ENCODE measurements at regions not wholly inside any gene's neighbourhood (a gene's known extent, or its start where the extent isn't known, plus 50 kb on each side); places are given as distances from the start of the nearest gene placed in this dataset.

DNA sequence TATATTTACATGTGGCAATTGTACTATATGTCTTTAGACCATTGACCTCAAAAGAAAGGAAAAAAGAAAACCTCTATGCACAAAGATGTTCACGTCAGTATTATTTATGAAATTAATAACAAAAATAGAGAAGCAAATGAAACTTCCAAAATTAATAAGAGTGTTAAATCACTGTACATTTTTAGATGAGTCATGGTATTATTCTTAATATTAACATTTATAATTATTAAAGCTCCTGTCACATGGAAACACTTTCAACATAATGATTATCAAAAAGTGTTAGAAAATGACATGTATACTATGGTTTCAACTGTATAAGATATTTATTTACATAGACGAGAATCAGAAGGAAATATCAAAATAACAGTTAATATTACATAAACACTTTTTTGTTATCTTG, 324.9 kb upstream of the RUNX1 start:
- no peaks in the 10 kb centered on the region for H3K9me3 Mint-ChIP-seq
- peaks cover 4% of the 10 kb centered on the region for H3K27me3 Mint-ChIP-seq (ENCODE audit: insufficient read depth)
- H3K4me1 Mint-ChIP-seq (ENCODE audit: low read depth) = no peaks in the 10 kb centered on the region
- H3K27ac Mint-ChIP-seq = no peak overlapping the region
- intact Hi-C loops (cut with micrococcal nuclease) = no loop called here
- no peaks in the 10 kb centered on the region for H3K36me3 Mint-ChIP-seq (ENCODE audit: low read depth)
- DNase-seq (ENCODE audit: low spot score) = no peak
- H3K4me3 Mint-ChIP-seq = no peak overlapping the region

GRCh38 chr21:35372201-35372600, 323.1 kb upstream of the RUNX1 start:
- peaks cover 4% of the 10 kb centered on the region for H3K27me3 Mint-ChIP-seq (ENCODE audit: insufficient read depth)
- intact Hi-C loops (cut with micrococcal nuclease) = no loop called here
- H3K4me1 Mint-ChIP-seq (ENCODE audit: low read depth) = no peaks in the 10 kb centered on the region
- H3K27ac Mint-ChIP-seq = no peak overlapping the region
- no peak overlapping the region for H3K4me3 Mint-ChIP-seq
- H3K36me3 Mint-ChIP-seq (ENCODE audit: low read depth) = no peaks in the 10 kb centered on the region
- no peak for DNase-seq (ENCODE audit: low spot score)
- no peaks in the 10 kb centered on the region for H3K9me3 Mint-ChIP-seq

DNA sequence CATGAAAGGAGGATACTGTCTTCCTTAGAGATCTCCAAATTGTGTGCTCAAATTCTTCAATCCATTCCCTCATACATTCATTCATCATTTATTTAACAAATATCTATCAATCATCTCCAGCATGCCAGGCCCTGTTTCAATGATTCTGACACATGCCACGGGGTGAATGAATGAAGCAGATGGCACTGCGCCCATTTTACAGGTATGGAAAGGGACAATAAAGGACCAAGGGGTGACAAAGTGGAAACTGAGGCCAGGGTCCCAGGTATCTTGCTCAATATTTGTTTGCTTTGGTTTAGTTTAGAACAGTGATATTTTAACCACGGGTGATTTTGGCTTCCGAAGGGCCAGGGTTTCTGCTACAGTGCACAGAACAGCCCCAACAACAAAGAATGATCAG, 321.6 kb upstream of the RUNX1 start:
- H3K4me1 Mint-ChIP-seq (ENCODE audit: low read depth) = no peaks in the 10 kb centered on the region
- no peaks in the 10 kb centered on the region for H3K9me3 Mint-ChIP-seq
- DNase-seq (ENCODE audit: low spot score) = no peak
- H3K27me3 Mint-ChIP-seq (ENCODE audit: insufficient read depth) = peaks cover 4% of the 10 kb centered on the region
- H3K36me3 Mint-ChIP-seq (ENCODE audit: low read depth) = no peaks in the 10 kb centered on the region
- H3K27ac Mint-ChIP-seq = no peak overlapping the region
- H3K4me3 Mint-ChIP-seq = no peak overlapping the region
- intact Hi-C loops (cut with micrococcal nuclease) = no loop called here

GRCh38 chr21:35370071-35370470, 321.0 kb upstream of the RUNX1 start:
- peaks cover 4% of the 10 kb centered on the region for H3K27me3 Mint-ChIP-seq (ENCODE audit: insufficient read depth)
- H3K27ac Mint-ChIP-seq = no peak overlapping the region
- no peaks in the 10 kb centered on the region for H3K36me3 Mint-ChIP-seq (ENCODE audit: low read depth)
- H3K4me3 Mint-ChIP-seq = no peak overlapping the region
- DNase-seq (ENCODE audit: low spot score) = no peak
- H3K4me1 Mint-ChIP-seq (ENCODE audit: low read depth) = no peaks in the 10 kb centered on the region
- intact Hi-C loops (cut with micrococcal nuclease) = no loop called here
- no peaks in the 10 kb centered on the region for H3K9me3 Mint-ChIP-seq

- no peak for DNase-seq (ENCODE audit: low spot score)
- Mint-ChIP-seq H3K9me3 (peaks cover 4% of the 10 kb centered on the region), H3K36me3 (ENCODE audit: low read depth) (no peaks in the 10 kb centered on the region), H3K4me3 (no peak overlapping the region), H3K4me1 (ENCODE audit: low read depth) (no peaks in the 10 kb centered on the region), H3K27me3 (ENCODE audit: insufficient read depth) (peaks cover 1% of the 10 kb centered on the region), H3K27ac (no peak overlapping the region)
- intact Hi-C loops (cut with micrococcal nuclease) = no loop called here
These were observed 319.2 kb upstream of the RUNX1 start for GRCh38 chr21:35368326-35368725.

DNA sequence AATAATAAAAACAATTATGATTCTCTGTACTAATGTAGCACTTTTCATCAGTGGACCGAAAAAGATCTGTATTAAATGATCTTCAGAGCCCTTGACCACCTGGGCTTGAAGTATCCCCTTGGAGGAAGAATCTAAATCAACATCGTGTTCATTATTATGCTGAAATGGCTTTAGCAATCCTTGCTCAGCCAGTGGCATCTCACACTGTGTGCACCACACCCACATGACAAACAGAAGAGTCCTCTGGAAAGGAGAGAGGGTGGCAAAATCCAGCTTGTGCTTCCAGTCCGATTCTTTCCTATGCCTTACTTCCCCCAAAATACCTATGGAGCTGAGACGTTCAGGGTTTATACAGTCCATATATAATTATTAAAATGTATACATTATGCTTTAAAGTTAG, 318.5 kb upstream of the RUNX1 start:
- intact Hi-C loops (cut with micrococcal nuclease) = no loop called here
- Mint-ChIP-seq H3K9me3 (peaks cover 4% of the 10 kb centered on the region), H3K36me3 (ENCODE audit: low read depth) (no peaks in the 10 kb centered on the region), H3K4me3 (no peak overlapping the region), H3K4me1 (ENCODE audit: low read depth) (no peaks in the 10 kb centered on the region), H3K27me3 (ENCODE audit: insufficient read depth) (peaks cover 1% of the 10 kb centered on the region), H3K27ac (no peak overlapping the region)
- no peak for DNase-seq (ENCODE audit: low spot score)

- peaks cover 1% of the 10 kb centered on the region for H3K27me3 Mint-ChIP-seq (ENCODE audit: insufficient read depth)
- no peak for DNase-seq (ENCODE audit: low spot score)
- H3K4me1 Mint-ChIP-seq (ENCODE audit: low read depth) = no peaks in the 10 kb centered on the region
- no peak overlapping the region for H3K4me3 Mint-ChIP-seq
- no peaks in the 10 kb centered on the region for H3K36me3 Mint-ChIP-seq (ENCODE audit: low read depth)
- no peak overlapping the region for H3K27ac Mint-ChIP-seq
- intact Hi-C loops (cut with micrococcal nuclease) = no loop called here
- peaks cover 4% of the 10 kb centered on the region for H3K9me3 Mint-ChIP-seq
These were observed 317.4 kb upstream of the RUNX1 start for GRCh38 chr21:35366394-35367080.

- Mint-ChIP-seq H3K36me3 (ENCODE audit: low read depth) (peaks cover 2% of the 10 kb centered on the region), H3K27ac (no peak overlapping the region), H3K27me3 (ENCODE audit: insufficient read depth) (no peaks in the 10 kb centered on the region), H3K9me3 (peaks cover 4% of the 10 kb centered on the region), H3K4me3 (no peak overlapping the region), H3K4me1 (ENCODE audit: low read depth) (no peaks in the 10 kb centered on the region)
- no peak for DNase-seq (ENCODE audit: low spot score)
- intact Hi-C loops (cut with micrococcal nuclease) = no loop called here
These were observed 314.4 kb upstream of the RUNX1 start for GRCh38 chr21:35363458-35363857.

DNA sequence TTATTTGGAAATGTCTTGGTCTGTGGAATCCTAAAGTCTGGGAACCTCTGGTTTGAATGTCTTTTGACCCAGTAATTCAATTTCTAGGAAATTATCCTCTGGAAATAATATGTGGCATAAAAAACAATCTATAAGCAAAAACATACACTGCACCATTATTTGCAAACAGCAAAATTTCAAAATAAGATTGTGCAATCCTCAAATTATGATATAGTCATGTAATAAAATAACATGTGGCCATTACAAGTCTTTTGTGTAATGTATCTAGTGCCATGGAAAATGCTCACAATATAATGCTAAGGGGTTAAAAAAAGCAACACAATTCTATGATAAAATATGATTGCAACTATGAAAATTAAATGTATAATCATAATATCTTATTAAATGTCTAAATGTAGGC, 312.9 kb upstream of the RUNX1 start:
- Mint-ChIP-seq H3K9me3 (peaks cover 4% of the 10 kb centered on the region), H3K27me3 (ENCODE audit: insufficient read depth) (no peaks in the 10 kb centered on the region), H3K27ac (no peak overlapping the region), H3K4me1 (ENCODE audit: low read depth) (peaks cover 7% of the 10 kb centered on the region), H3K36me3 (ENCODE audit: low read depth) (peaks cover 2% of the 10 kb centered on the region), H3K4me3 (no peak overlapping the region)
- DNase-seq (ENCODE audit: low spot score) = no peak
- intact Hi-C loops (cut with micrococcal nuclease) = no loop called here

DNA sequence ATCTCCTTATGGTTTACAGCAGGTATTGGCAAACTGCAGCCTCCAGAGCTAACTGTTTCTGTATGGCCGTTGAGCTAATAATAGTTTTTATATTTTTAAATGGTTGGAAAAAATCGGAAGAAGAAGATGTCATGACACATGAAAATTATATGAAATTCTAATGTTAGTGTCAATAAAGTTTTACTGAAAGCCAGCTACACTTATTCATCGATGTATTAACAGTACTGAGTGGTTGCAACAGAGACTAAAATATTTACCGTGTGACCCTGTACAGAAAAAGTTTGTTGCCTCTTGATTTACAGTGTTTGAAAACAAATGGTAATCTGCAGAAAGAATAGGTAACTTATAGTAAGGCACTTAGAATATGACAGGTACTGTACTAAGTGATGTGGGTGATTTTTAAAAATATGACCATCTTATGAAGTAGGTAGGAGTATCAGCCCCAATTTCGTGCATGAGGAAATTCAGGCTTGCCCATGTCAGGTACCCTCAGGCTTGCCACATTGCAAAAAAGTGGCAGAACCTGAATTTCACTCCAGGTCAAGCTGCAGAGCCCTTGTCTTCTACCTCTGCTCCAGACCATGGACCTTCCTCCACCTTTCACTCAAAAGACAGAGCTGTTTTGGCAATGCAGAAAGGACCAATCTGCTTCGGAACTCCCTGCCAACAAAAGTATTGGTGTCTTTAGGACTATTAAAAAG, 311.9 kb upstream of the RUNX1 start:
- no peak overlapping the region for H3K4me3 Mint-ChIP-seq
- no peaks in the 10 kb centered on the region for H3K27me3 Mint-ChIP-seq (ENCODE audit: insufficient read depth)
- H3K27ac Mint-ChIP-seq = no peak overlapping the region
- intact Hi-C loops (cut with micrococcal nuclease) = no loop called here
- peaks cover 2% of the 10 kb centered on the region for H3K36me3 Mint-ChIP-seq (ENCODE audit: low read depth)
- H3K4me1 Mint-ChIP-seq (ENCODE audit: low read depth) = peaks cover 7% of the 10 kb centered on the region
- peaks cover 4% of the 10 kb centered on the region for H3K9me3 Mint-ChIP-seq
- DNase-seq (ENCODE audit: low spot score) = no peak

- H3K9me3 Mint-ChIP-seq = peaks cover 5% of the 10 kb centered on the region
These were observed 310.0 kb upstream of the RUNX1 start for GRCh38 chr21:35359076-35359475.

DNA sequence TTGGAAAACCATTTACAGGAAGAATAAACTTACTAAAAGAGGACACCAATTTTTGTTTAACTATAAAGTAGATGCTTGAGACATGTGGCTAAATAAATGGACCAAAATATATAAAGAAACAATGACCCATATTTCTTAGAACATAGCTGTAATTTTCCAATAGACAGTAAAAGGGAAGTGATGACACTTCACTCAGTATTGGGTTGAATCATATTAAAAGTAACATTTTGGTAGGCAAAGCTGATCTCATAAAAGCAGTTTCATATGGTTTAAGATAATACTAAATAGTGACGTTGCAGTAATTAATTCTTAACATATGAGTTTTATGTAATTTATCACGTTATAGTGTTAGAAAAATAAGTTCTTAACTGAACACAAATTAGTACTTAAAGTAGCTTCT, 308.9 kb upstream of the RUNX1 start:
- H3K27ac Mint-ChIP-seq = peak overlapping the region; percentile 56
- no peak overlapping the region for H3K4me3 Mint-ChIP-seq
- H3K4me1 Mint-ChIP-seq (ENCODE audit: low read depth) = peaks cover 7% of the 10 kb centered on the region
- peaks cover 2% of the 10 kb centered on the region for H3K36me3 Mint-ChIP-seq (ENCODE audit: low read depth)
- no peaks in the 10 kb centered on the region for H3K27me3 Mint-ChIP-seq (ENCODE audit: insufficient read depth)
- intact Hi-C loops (cut with micrococcal nuclease) = loop anchor here (1.0 to 5.0 kb wide), 4 partner anchors 16 to 471 kb away; no protein-coding TSS in a partner anchor
- peaks cover 5% of the 10 kb centered on the region for H3K9me3 Mint-ChIP-seq
- no peak for DNase-seq (ENCODE audit: low spot score)

More at GRCh38 chr21:35359076-35359475, 310.0 kb upstream of the RUNX1 start:
- H3K27ac Mint-ChIP-seq = no peak overlapping the region
- H3K4me3 Mint-ChIP-seq = no peak overlapping the region
- no peaks in the 10 kb centered on the region for H3K27me3 Mint-ChIP-seq (ENCODE audit: insufficient read depth)
- H3K4me1 Mint-ChIP-seq (ENCODE audit: low read depth) = peaks cover 7% of the 10 kb centered on the region
- peaks cover 2% of the 10 kb centered on the region for H3K36me3 Mint-ChIP-seq (ENCODE audit: low read depth)
- no peak for DNase-seq (ENCODE audit: low spot score)
- intact Hi-C loops (cut with micrococcal nuclease) = loop anchor here (5.0 kb wide), 2 partner anchors 33 to 472 kb away; no protein-coding TSS in a partner anchor

DNA sequence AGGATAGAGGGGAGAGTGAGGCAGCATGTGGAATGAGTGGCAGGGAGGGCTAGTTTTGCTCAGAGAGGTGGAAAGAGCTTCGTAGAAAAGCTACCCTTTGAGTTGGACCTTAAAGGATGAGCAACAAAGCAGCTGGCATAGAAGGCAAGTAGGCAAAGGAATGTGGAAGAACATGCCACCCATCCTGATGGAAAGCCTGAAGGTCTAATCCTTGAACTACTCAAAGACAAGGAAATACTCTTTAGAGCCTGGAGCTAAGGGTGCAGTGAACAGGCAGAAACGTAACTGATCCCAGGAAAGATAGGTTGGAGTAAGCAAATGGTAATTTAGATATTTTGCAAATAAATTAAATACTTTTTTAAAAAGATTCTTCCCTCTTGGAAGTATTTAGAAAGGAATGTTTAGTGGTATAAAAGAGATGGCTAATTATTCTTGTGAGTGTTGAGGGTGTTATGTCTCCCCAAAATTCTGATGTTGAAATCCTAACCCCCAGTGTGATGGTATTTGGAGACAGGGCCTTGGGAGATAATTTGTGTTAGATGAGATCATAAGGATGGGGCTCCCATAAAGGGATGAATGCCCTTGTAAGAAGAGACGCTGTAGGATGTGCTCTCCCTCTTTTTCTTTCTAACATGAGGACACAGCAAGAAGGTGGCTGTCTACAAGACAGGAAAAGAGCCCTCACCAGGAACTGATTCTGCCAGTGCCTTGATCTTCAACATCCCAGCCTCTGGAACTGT, 308.1 kb upstream of the RUNX1 start:
- Mint-ChIP-seq H3K27me3 (ENCODE audit: insufficient read depth) (no peaks in the 10 kb centered on the region), H3K27ac (peak overlapping the region; percentile 56), H3K4me3 (no peak overlapping the region), H3K36me3 (ENCODE audit: low read depth) (peaks cover 3% of the 10 kb centered on the region), H3K9me3 (peaks cover 5% of the 10 kb centered on the region), H3K4me1 (ENCODE audit: low read depth) (peaks cover 11% of the 10 kb centered on the region)
- intact Hi-C loops (cut with micrococcal nuclease) = loop anchor here (5.0 kb wide), 2 partner anchors 35 to 470 kb away; no protein-coding TSS in a partner anchor
- DNase-seq (ENCODE audit: low spot score) = no peak
